ENCODE measurements at regions not wholly inside any gene's neighbourhood (a gene's known extent, or its start where the extent isn't known, plus 50 kb on each side); places are given as distances from the start of the nearest gene placed in this dataset.
"Not testable (repeated sequence)": the region's sequence is repeated elsewhere in the genome, so short reads cannot be mapped to it uniquely, and the experiment has no call there.

- DNase-seq: no peak
Observed at GRCh38 chr7:51860305-51860704, 543.7 kb upstream of the COBL start.

GRCh38 chr7:51850126-51850525 is 533.5 kb upstream of the COBL start:
- no peak for DNase-seq

GRCh38 chr7:51847461-51848134 is 531.0 kb upstream of the COBL start:
- DNase-seq: no peak

GRCh38 chr7:51839130-51839529 is 522.5 kb upstream of the COBL start:
- DNase-seq: not testable (repeated sequence)

GRCh38 chr7:51827631-51828030 is 511.0 kb upstream of the COBL start:
- DNase-seq: no peak

- DNase-seq: no peak
Observed at GRCh38 chr7:51824050-51824449, 507.4 kb upstream of the COBL start.

GRCh38 chr7:51823437-51823836 is 506.8 kb upstream of the COBL start:
- DNase-seq: no peak

- DNase-seq: no peak
Observed at GRCh38 chr7:51817694-51818225, 501.2 kb upstream of the COBL start.

GRCh38 chr7:51805783-51806431 is 489.3 kb upstream of the COBL start:
- DNase-seq: not testable (repeated sequence)

- DNase-seq: no peak
Observed at GRCh38 chr7:51802718-51803117, 486.1 kb upstream of the COBL start.

GRCh38 chr7:51797371-51797770 is 480.8 kb upstream of the COBL start:
- no peak for DNase-seq

- DNase-seq: no peak
Observed at GRCh38 chr7:51792796-51793195, 476.2 kb upstream of the COBL start.

GRCh38 chr7:51789489-51789888 is 472.9 kb upstream of the COBL start:
- no peak for DNase-seq

GRCh38 chr7:51786284-51786683 is 469.7 kb upstream of the COBL start:
- no peak for DNase-seq

GRCh38 chr7:51785876-51786275 is 469.3 kb upstream of the COBL start:
- no peak for DNase-seq

GRCh38 chr7:51785171-51785570 is 468.6 kb upstream of the COBL start:
- no peak for DNase-seq

GRCh38 chr7:51783241-51783640 is 466.6 kb upstream of the COBL start:
- no peak for DNase-seq

GRCh38 chr7:51778121-51778520 is 461.5 kb upstream of the COBL start:
- no peak for DNase-seq

GRCh38 chr7:51774178-51774577 is 457.6 kb upstream of the COBL start:
- no peak for DNase-seq

GRCh38 chr7:51772190-51772589 is 455.6 kb upstream of the COBL start:
- no peak for DNase-seq

GRCh38 chr7:51764976-51765375 is 448.4 kb upstream of the COBL start:
- no peak for DNase-seq

- no peak for DNase-seq
Observed at GRCh38 chr7:51759985-51760384, 443.4 kb upstream of the COBL start.

GRCh38 chr7:51757960-51758359 is 441.4 kb upstream of the COBL start:
- DNase-seq: no peak

GRCh38 chr7:51732951-51733350 is 416.3 kb upstream of the COBL start:
- no peak for DNase-seq

- DNase-seq: no peak
Observed at GRCh38 chr7:51732116-51732515, 415.5 kb upstream of the COBL start.

All from NCI-H2171 (cell line).